ENCODE measurements at regions not wholly inside any gene's neighbourhood (a gene's known extent, or its start where the extent isn't known, plus 50 kb on each side); places are given as distances from the start of the nearest gene placed in this dataset.

GRCh38 chr16:64629622-64630021 lies 492.2 kb downstream of the CDH11 start:
- H4K20me1 ChIP-seq (ENCODE audit: control insufficient read depth, insufficient read depth, insufficient read length), result no peaks in the 10 kb centered on the region
- no peak overlapping the region for H3K23ac ChIP-seq (ENCODE audit: insufficient read length, low read depth, low read length)
- no peak overlapping the region for H2AFZ ChIP-seq (ENCODE audit: low read length)
- H2BK12ac ChIP-seq (ENCODE audit: insufficient read length, low read depth, low read length), result no peak overlapping the region
- Mint-ChIP-seq H3K4me3 (no peak overlapping the region), H3K9me3 (no peaks in the 10 kb centered on the region; a peak in 1 of 5 replicates), H3K4me1 (no peaks in the 10 kb centered on the region), H3K27me3 (ENCODE audit: low read depth) (no peaks in the 10 kb centered on the region), H3K36me3 (ENCODE audit: insufficient read depth in 1 of 3, low read depth in 3 of 3) (no peaks in the 10 kb centered on the region), H3K27ac (no peak overlapping the region)
- WGBS (ENCODE audit: extremely low coverage, insufficient read length, low lambda C conversion rate), result no CpG with 5 or more reads among the region's 2 CpGs
- no peaks in the 10 kb centered on the region for H3K79me1 ChIP-seq (ENCODE audit: insufficient read depth, low read depth, low read length, poor library complexity, severe bottlenecking)
- H3K56ac ChIP-seq (ENCODE audit: insufficient read length, low read depth, low read length), result no peak overlapping the region
- no peaks in the 10 kb centered on the region for H3K9me3 ChIP-seq (ENCODE audit: control insufficient read depth, low read depth, low read length)
- no peak overlapping the region for H2AK5ac ChIP-seq (ENCODE audit: insufficient read length, low read length)
- H2BK20ac ChIP-seq (ENCODE audit: low read depth, low read length, poor library complexity, severe bottlenecking), result no peak overlapping the region
- no peaks in the 10 kb centered on the region for H3K23me2 ChIP-seq (ENCODE audit: insufficient read length, low read depth, low read length, poor library complexity, severe bottlenecking)
- no peaks in the 10 kb centered on the region for H3K27me3 ChIP-seq (ENCODE audit: insufficient read depth, low read length)
- no peaks in the 10 kb centered on the region for H3K79me2 ChIP-seq (ENCODE audit: insufficient read depth, low read length)
- no peak overlapping the region for H4K8ac ChIP-seq (replicated peaks; ENCODE audit: insufficient read length, low read depth, low read length)
- no peak overlapping the region for H3K9ac ChIP-seq (ENCODE audit: extremely low read depth, insufficient read length, low read length)
- no peak for TF ChIP-seq CTCF (conservative IDR thresholded peaks at IDR 0.05)
- no peak overlapping the region for H2BK120ac ChIP-seq (ENCODE audit: low read depth, low read length, poor library complexity, severe bottlenecking)
- no peak overlapping the region for H3K4me2 ChIP-seq (ENCODE audit: insufficient read depth, insufficient read length, low read length)
- no peaks in the 10 kb centered on the region for H3K4me1 ChIP-seq (ENCODE audit: insufficient read depth, low read length)
- H3T11ph ChIP-seq (ENCODE audit: low read length), result no peak overlapping the region
- no peak overlapping the region for H3K27ac ChIP-seq (ENCODE audit: insufficient read length, low read depth, low read length)
- no peak overlapping the region for H3K18ac ChIP-seq (ENCODE audit: insufficient read length, low read depth, low read length)
- no peak overlapping the region for H3K14ac ChIP-seq (ENCODE audit: insufficient read depth, low read length)
- H3K4ac ChIP-seq (ENCODE audit: low read depth, low read length), result no peak overlapping the region
- no peak overlapping the region for H2BK15ac ChIP-seq (ENCODE audit: low read depth, low read length)
- no peak overlapping the region for H2BK5ac ChIP-seq (ENCODE audit: insufficient read length, low read length)
- no peak for DNase-seq
- H4K91ac ChIP-seq (ENCODE audit: insufficient read length, low read depth, low read length), result no peak overlapping the region
- no peak overlapping the region for H4K5ac ChIP-seq (ENCODE audit: insufficient read length, low read depth, low read length)

Measured in H9 (cell line).